PC-3 (cell line): ENCODE measurements at regions not wholly inside any gene's neighbourhood (a gene's known extent, or its start where the extent isn't known, plus 50 kb on each side); places are given as distances from the start of the nearest gene placed in this dataset.
"Not testable (repeated sequence)": the region's sequence is repeated elsewhere in the genome, so short reads cannot be mapped to it uniquely, and the experiment has no call there.

Experiments used
- ATAC-seq: fragments of 200-7000 bp; cut with Tn5 transposase; 2 replicates; pipeline ENCODE4 v1.9.1; 2020; ENCODE audit warnings: mild to moderate bottlenecking, moderate library complexity
- BruUV-seq: library from RNA; stranded (reverse); fragments of 400-500 nt; replicated peaks from 2 replicates; lab custom pipeline; 2021; lab: Mats Ljungman, UMichigan
- CTCF ChIA-PET: fragments of 300-600 bp; sonication (Branson Sonifier 250); formaldehyde crosslinking; loops from one replicate; lab custom pipeline; 2022; ENCODE audit warnings: antibody characterized with exemption; lab: Charles Lee
- POLR2A ChIA-PET: fragments of 300-600 bp; sonication (Branson Sonifier 250); formaldehyde crosslinking; loops from one replicate; lab custom pipeline; 2022; ENCODE audit warnings: antibody characterized with exemption; ENCODE audit not compliant: unreplicated experiment; lab: Charles Lee
- DNase-seq: peaks from one replicate; pipeline ENCODE4 v3.0.0-alpha.2; 2015
- H2AFZ ChIP-seq: fragments of 300-600 bp; sonication (generic); 2 replicates; pipeline ENCODE4 v1.6.0; 2016; ENCODE audit warnings: antibody characterized with exemption, low read length
- H3F3A ChIP-seq: fragments of 300-600 bp; sonication (generic); one replicate; pipeline ENCODE4 v1.6.0; 2017; ENCODE audit warnings: antibody characterized with exemption, low read length, control low read depth, mild to moderate bottlenecking; ENCODE audit not compliant: unreplicated experiment
- H3K27ac ChIP-seq: fragments of 300-600 bp; sonication (generic); 2 replicates; pipeline ENCODE4 v1.5.1; 2016; ENCODE audit warnings: mild to moderate bottlenecking, low read length
- H3K27me3 ChIP-seq: fragments of 300-600 bp; sonication (generic); 2 replicates; pipeline ENCODE4 v1.6.1; 2016; ENCODE audit warnings: low read length, mixed read lengths
- H3K36me3 ChIP-seq: fragments of 300-600 bp; sonication (generic); 2 replicates; pipeline ENCODE4 v1.6.1; 2016; ENCODE audit warnings: low read depth, mixed run types, low read length, mixed read lengths
- H3K4me1 ChIP-seq: fragments of 300-600 bp; sonication (generic); 2 replicates; pipeline ENCODE4 v1.5.1; 2016; ENCODE audit warnings: low read length; ENCODE audit not compliant: insufficient read depth
- H3K4me2 ChIP-seq: fragments of 300-600 bp; sonication (generic); 2 replicates; pipeline ENCODE4 v1.6.0; 2016; ENCODE audit warnings: low read length
- H3K4me3 ChIP-seq: fragments of 300-600 bp; sonication (generic); 2 replicates; pipeline ENCODE4 v1.5.1; 2016; ENCODE audit warnings: mild to moderate bottlenecking, low read length, mixed read lengths
- H3K79me2 ChIP-seq: fragments of 300-600 bp; sonication (generic); 2 replicates; pipeline ENCODE4 v1.6.1; 2017; ENCODE audit warnings: low read length, mixed read lengths
- H3K9ac ChIP-seq: fragments of 300-600 bp; sonication (generic); 2 replicates; pipeline ENCODE4 v1.6.0; 2016; ENCODE audit warnings: mild to moderate bottlenecking, low read length
- H3K9me2 ChIP-seq: fragments of 300-600 bp; sonication (generic); replicated peaks from 2 replicates; pipeline ENCODE4 v1.6.1; 2016; ENCODE audit warnings: mixed run types, low read length, mixed read lengths
- H3K9me3 ChIP-seq: fragments of 300-600 bp; sonication (generic); 2 replicates; pipeline ENCODE4 v1.6.1; 2016; ENCODE audit warnings: low read length, mixed read lengths
- H4K20me1 ChIP-seq: fragments of 300-600 bp; sonication (generic); 2 replicates; pipeline ENCODE4 v1.6.1; 2016; ENCODE audit warnings: low read length, mixed read lengths
- CTCF ChIP-seq: fragments of 300-600 bp; sonication (generic); conservative IDR thresholded peaks from 2 replicates; pipeline ENCODE4 v1.5.1; 2017; ENCODE audit warnings: antibody characterized with exemption, low read depth, mild to moderate bottlenecking, low read length
- EZH2 ChIP-seq: fragments of 300-600 bp; sonication (generic); IDR thresholded peaks from one replicate; pipeline ENCODE4 v1.6.1; 2017; ENCODE audit warnings: antibody characterized with exemption, mild to moderate bottlenecking, low read length; ENCODE audit not compliant: unreplicated experiment
- EZH2phosphoT487 ChIP-seq: fragments of 300-600 bp; sonication (generic); IDR thresholded peaks from 2 replicates; pipeline ENCODE4 v1.6.1; 2018; ENCODE audit warnings: mild to moderate bottlenecking, antibody characterized with exemption, low read length, borderline replicate concordance
- intact Hi-C: fragments of 100-400 bp; cut with micrococcal nuclease; formaldehyde crosslinking; loops from 2 replicates; pipeline ENCODE4 v1.9.0; 2023

DNA sequence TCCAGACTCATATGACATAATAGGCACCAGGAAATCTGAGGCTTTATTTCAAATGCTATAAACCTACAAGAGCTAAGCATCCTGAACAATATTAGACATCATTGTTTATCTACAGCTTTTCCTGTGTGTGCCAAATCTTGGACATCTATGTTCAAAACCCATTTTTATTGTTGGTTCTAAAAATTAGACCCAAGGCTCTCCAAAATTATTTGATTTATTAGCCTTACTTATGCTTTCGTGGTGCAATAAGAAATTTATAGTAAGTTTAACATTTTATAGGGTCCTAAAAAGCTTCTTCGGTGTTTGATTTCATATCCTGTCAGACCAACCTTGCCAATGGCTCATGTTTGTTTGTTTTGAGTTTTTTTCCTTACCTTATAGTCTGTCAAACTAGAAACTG is 1014.5 kb upstream of the MANEA start:
- intact Hi-C loops: no loop called here
- Histone ChIP-seq H3K4me2 (no peak overlapping the region), H2AFZ (no peak overlapping the region), H4K20me1 (no peaks in the 10 kb centered on the region), H3F3A (no peaks in the 10 kb centered on the region), H3K4me3 (no peak overlapping the region), H3K9me2 (no peaks in the 10 kb centered on the region), H3K79me2 (no peaks in the 10 kb centered on the region), H3K36me3 (no peaks in the 10 kb centered on the region), H3K9me3 (no peaks in the 10 kb centered on the region), H3K4me1 (no peaks in the 10 kb centered on the region), H3K27me3 (no peaks in the 10 kb centered on the region), H3K27ac (no peak overlapping the region), H3K9ac (no peak overlapping the region)
- POLR2A ChIA-PET: no interaction called here
- CTCF ChIA-PET: no interaction called here
- no peak for DNase-seq
- ATAC-seq: peak; percentile 46
- no peak for TF ChIP-seq CTCF
- no peak for TF ChIP-seq EZH2phosphoT487
- TF ChIP-seq EZH2: no peak
- BruUV-seq: no TSS peak

GRCh38 chr6:94559829-94560537 is 1017.4 kb upstream of the MANEA start:
- Histone ChIP-seq H3K9ac (no peak overlapping the region), H3K4me1 (no peaks in the 10 kb centered on the region), H3K27ac (no peak overlapping the region), H3K79me2 (no peaks in the 10 kb centered on the region), H3K9me2 (no peaks in the 10 kb centered on the region), H2AFZ (no peak overlapping the region), H3K36me3 (no peaks in the 10 kb centered on the region), H3K4me3 (no peak overlapping the region), H4K20me1 (no peaks in the 10 kb centered on the region), H3K9me3 (no peaks in the 10 kb centered on the region), H3F3A (no peaks in the 10 kb centered on the region), H3K27me3 (no peaks in the 10 kb centered on the region), H3K4me2 (no peak overlapping the region)
- ChIA-PET POLR2A (no interaction called here), CTCF (no interaction called here)
- intact Hi-C loops: no loop called here
- no peak for TF ChIP-seq EZH2phosphoT487
- TF ChIP-seq CTCF: no peak
- no peak for TF ChIP-seq EZH2
- BruUV-seq: no TSS peak
- DNase-seq (no peak), ATAC-seq (no peak)

- H3K4me3 ChIP-seq, BruUV-seq, DNase-seq, H3K79me2 ChIP-seq, ATAC-seq, H3K4me1 ChIP-seq, POLR2A ChIA-PET, H3K9me2 ChIP-seq, H3K9me3 ChIP-seq, H3F3A ChIP-seq, H3K27me3 ChIP-seq, H3K27ac ChIP-seq, H3K4me2 ChIP-seq, H3K9ac ChIP-seq, CTCF ChIA-PET, H4K20me1 ChIP-seq, intact Hi-C loops, H3K36me3 ChIP-seq, H2AFZ ChIP-seq: not testable (repeated sequence)
These were observed 1020.1 kb upstream of the MANEA start for GRCh38 chr6:94557207-94557606.
